LNCAP (cell line): ENCODE measurements at regions not wholly inside any gene's neighbourhood (a gene's known extent, or its start where the extent isn't known, plus 50 kb on each side); places are given as distances from the start of the nearest gene placed in this dataset.

Experiments
- TF ChIP-seq, protein P1 (sequence below): fragments of 450-650 bp; IDR thresholded peaks from 2 replicates; pipeline ENCODE4 v1.5.1; 2017; ENCODE audit warnings: mild to moderate bottlenecking

DNA sequence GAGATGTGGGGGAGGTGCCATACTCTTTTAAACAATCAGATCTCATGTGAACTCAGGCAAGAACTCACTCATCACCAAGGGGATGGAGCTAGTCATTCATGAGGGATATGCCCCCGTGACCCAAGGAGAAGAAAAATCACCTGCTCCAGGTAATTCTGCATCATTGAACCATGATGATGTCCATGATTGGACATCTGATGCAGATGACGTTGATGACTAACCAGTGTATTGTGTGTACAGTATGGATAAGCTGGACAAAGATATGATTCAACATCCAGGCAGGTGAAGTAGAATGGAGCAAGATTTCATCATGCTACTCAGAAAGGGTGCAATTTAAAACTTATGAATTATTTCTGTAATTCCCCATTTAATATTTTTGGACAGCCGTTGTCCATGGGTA, 286.4 kb upstream of the SMIM31 start:
- TF ChIP-seq, protein P1, sequence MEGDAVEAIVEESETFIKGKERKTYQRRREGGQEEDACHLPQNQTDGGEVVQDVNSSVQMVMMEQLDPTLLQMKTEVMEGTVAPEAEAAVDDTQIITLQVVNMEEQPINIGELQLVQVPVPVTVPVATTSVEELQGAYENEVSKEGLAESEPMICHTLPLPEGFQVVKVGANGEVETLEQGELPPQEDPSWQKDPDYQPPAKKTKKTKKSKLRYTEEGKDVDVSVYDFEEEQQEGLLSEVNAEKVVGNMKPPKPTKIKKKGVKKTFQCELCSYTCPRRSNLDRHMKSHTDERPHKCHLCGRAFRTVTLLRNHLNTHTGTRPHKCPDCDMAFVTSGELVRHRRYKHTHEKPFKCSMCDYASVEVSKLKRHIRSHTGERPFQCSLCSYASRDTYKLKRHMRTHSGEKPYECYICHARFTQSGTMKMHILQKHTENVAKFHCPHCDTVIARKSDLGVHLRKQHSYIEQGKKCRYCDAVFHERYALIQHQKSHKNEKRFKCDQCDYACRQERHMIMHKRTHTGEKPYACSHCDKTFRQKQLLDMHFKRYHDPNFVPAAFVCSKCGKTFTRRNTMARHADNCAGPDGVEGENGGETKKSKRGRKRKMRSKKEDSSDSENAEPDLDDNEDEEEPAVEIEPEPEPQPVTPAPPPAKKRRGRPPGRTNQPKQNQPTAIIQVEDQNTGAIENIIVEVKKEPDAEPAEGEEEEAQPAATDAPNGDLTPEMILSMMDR = no peak

DNA sequence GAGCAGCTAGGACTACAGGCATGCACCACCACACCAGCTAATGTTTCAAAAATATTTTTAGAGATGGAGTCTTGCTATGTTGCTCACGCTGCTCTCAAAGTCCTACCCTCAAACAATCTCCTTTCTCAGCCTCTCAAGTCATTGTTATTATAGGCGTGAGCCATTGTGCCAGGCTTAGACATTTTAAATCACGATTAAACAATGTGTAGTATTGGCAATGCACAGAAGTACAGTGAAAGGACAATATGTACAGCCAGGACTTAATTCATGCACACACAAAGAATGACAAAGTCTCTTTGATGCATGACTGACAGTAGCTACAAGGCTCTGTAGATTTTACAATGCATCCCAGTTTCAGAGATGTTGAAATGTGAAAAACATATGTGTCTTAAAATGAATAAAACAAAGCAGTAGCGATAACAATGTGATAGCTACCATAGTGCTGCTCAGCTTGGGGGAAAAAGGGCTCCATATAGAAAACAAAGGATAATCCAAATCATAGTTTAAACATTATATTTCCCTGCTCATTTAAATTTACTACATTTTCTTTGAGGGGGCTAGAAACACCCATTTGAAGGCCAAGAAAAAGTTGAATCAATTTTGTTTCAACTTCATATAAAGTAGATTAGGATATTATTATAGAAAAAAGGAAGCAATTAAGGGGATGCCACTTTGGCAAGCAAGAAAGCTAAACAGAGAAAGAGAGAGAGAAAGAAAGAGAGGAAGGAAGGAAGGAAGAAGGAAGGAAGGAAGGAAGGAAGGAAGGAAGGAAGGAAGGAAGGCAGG, 272.4 kb upstream of the SMIM31 start:
- TF ChIP-seq, protein P1 = no peak

DNA sequence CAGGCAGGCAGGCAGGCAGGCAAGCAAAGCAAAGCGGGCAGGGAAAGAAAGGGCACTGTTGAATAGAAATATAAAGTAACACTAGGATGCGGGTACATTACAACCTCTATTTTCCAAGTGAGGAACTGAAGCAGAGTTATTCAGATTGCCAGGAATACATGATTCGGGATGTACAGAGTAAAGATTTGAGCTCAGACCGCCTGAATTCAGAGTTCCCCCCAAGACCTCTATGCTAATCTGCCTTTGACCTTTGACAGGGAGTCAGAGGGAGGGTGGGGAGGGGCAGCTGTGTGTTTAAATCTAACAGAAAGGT, 271.9 kb upstream of the SMIM31 start:
- TF ChIP-seq, protein P1 = no peak

DNA sequence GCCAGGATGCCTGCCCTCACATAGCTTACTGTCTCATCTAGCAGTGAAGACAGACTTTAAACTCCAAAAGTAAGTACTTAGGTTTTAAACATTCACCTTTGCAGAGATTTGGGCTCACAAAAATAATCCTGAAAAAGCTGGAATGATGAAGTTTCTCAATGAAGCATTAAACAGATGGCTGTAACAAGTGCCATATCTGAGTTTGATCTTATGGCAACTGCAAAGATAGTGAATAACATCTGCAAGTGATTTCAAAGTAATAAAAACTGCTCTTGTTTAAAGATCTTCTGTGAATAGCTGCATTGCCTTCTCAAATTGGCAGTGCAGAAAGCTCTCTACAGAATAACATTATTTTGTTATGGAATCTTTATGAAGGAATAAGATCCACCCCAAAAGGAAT, 271.2 kb upstream of the SMIM31 start:
- TF ChIP-seq, protein P1 = no peak

DNA sequence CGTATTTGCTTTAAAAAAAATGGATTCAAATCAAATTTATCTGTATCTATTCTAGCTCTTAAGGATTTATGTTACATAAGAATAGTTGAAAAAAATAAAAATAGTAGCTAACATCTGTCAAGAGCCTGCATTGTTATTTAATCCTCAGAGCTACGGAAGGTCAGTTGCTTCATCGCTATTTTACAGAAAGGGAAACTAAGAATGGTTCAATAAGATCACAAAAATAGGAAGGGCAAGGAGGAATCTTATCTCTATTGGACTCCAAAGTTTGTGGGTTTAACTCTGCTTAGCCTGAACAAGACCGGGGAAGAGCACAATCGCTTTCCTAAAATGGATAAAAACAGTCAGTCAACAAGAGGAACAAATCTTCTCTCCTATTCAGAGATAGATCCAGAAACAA, 270.2 kb upstream of the SMIM31 start:
- TF ChIP-seq, protein P1 = no peak

DNA sequence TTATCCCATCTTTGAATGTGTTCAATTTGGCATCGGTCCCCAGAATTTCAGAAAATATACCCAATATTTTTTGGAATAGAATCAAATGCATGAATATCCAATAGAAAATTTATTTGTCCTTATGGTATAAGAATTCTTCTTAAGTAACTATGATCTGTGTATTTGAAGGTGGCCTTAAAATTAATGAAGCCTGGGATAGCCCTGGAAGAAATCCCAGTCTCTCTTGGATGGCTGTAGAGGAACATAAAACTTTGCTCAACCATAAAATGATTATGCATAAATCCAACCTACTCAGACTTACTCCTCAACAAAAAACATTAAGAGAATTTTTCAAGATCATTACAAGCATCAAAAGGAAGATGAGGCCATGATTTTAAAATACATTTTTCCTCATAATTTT, 269.4 kb upstream of the SMIM31 start:
- TF ChIP-seq, protein P1 = no peak

DNA sequence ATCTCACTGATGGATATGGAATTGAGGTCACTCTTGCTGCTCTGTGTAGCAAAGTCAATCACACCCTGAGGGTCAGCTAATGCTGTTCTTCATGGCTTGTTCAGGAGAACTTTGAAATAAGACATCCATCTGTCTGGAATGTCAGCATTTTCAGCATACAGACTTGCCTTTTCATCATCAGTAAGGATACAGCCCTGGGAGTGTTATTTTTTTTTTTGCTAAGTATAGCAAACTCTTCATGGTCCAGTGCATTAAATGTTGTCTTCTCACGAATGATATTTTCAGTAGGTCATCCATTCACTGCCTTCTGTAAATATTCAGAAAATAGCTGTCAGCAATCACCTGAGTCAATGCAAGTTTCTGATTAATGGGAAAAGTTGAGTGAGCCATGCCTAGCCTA, 268.8 kb upstream of the SMIM31 start:
- TF ChIP-seq, protein P1 = no peak

DNA sequence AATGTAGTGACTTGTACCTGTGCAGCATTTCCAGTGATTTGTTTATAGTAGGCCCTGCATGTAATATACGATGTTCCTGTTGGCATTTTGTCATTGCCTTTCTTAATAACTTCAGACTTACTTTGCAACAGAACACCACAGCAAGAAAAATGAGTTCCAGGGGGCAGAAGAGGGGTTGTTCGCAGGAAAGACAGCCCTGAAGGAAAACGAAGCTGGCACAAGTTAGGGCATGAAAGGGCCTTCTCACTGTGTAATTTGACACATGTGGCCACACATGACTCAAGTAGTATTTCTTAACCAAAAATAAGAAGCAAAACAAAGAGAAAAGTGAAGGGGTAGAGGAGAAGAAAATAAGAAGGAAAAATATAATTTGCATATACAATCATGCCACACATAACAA, 265.8 kb upstream of the SMIM31 start:
- TF ChIP-seq, protein P1 = no peak
